Osteocyte (in vitro differentiated cells): ENCODE measurements at regions not wholly inside any gene's neighbourhood (a gene's known extent, or its start where the extent isn't known, plus 50 kb on each side); places are given as distances from the start of the nearest gene placed in this dataset.
A peak's percentile ranks its signal among the peaks of the same experiment; 100 is the strongest.

Experiments used
- DNase-seq: peaks from one replicate; pipeline ENCODE4 v3.0.0; 2021; ENCODE audit warnings: mixed read lengths; ENCODE audit not compliant: unreplicated experiment; ENCODE audit errors: extremely low spot score
- H3K27ac Mint-ChIP-seq: one replicate; pipeline ENCODE4 v1.8.0; 2021; ENCODE audit warnings: mild to moderate bottlenecking, mixed read lengths; ENCODE audit not compliant: unreplicated experiment
- H3K27me3 Mint-ChIP-seq: one replicate; pipeline ENCODE4 v1.8.0; 2021; ENCODE audit warnings: mixed read lengths; ENCODE audit not compliant: unreplicated experiment
- H3K36me3 Mint-ChIP-seq: one replicate; pipeline ENCODE4 v1.8.0; 2021; ENCODE audit warnings: mixed read lengths; ENCODE audit not compliant: unreplicated experiment
- H3K4me1 Mint-ChIP-seq: one replicate; pipeline ENCODE4 v1.8.0; 2021; ENCODE audit warnings: mixed read lengths; ENCODE audit not compliant: unreplicated experiment
- H3K4me3 Mint-ChIP-seq: one replicate; pipeline ENCODE4 v1.8.0; 2021; ENCODE audit warnings: mild to moderate bottlenecking, moderate library complexity, mixed read lengths; ENCODE audit not compliant: unreplicated experiment
- H3K9me3 Mint-ChIP-seq: one replicate; pipeline ENCODE4 v1.8.0; 2021; ENCODE audit warnings: mixed read lengths; ENCODE audit not compliant: unreplicated experiment
- CTCF ChIP-seq: fragments of 200-600 bp; sonication (generic); IDR thresholded peaks from 2 replicates; pipeline ENCODE4 v1.5.0; 2021; ENCODE audit warnings: antibody characterized with exemption, mild to moderate bottlenecking, moderate library complexity

GRCh38 chr1:39131940-39132339, 72.6 kb upstream of the MACF1 start:
- DNase-seq = no peak
- peaks cover 83% of the 10 kb centered on the region for H3K4me1 Mint-ChIP-seq
- H3K9me3 Mint-ChIP-seq = no peaks in the 10 kb centered on the region
- no peaks in the 10 kb centered on the region for H3K27me3 Mint-ChIP-seq
- H3K4me3 Mint-ChIP-seq = peak overlapping the region; percentile 14
- H3K36me3 Mint-ChIP-seq = peaks cover 6% of the 10 kb centered on the region
- no peak for TF ChIP-seq CTCF
- H3K27ac Mint-ChIP-seq = peak overlapping the region; percentile 95

GRCh38 chr1:39132505-39133339, 71.8 kb upstream of the MACF1 start:
- Mint-ChIP-seq H3K36me3 (peaks cover 3% of the 10 kb centered on the region), H3K27me3 (no peaks in the 10 kb centered on the region), H3K4me3 (peak overlapping the region; percentile 38), H3K27ac (peak overlapping the region; percentile 95), H3K4me1 (peaks cover 75% of the 10 kb centered on the region), H3K9me3 (no peaks in the 10 kb centered on the region)
- DNase-seq = no peak
- peak; percentile 47 for TF ChIP-seq CTCF

DNA sequence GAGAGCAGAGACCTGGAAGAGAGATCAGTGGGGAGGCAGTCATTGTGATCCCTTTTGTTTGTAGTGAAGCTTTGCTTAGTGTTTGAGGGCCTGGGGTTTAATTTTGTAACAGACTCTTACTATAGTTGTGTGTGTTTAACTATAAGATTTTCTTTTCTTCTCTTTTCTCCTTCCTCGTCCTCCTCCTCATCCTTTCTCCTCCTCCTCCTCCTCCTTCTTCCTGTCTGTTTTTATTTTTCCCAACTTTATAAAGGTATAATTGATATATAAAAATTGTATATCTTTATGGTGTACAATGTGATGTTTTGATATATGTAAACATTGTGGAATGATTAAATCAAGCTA, 71.2 kb upstream of the MACF1 start:
- no peaks in the 10 kb centered on the region for H3K9me3 Mint-ChIP-seq
- no peaks in the 10 kb centered on the region for H3K27me3 Mint-ChIP-seq
- H3K4me1 Mint-ChIP-seq = peaks cover 69% of the 10 kb centered on the region
- H3K27ac Mint-ChIP-seq = peak overlapping the region; percentile 95
- H3K4me3 Mint-ChIP-seq = no peak overlapping the region
- DNase-seq = no peak
- TF ChIP-seq CTCF = no peak
- H3K36me3 Mint-ChIP-seq = peaks cover 3% of the 10 kb centered on the region

DNA sequence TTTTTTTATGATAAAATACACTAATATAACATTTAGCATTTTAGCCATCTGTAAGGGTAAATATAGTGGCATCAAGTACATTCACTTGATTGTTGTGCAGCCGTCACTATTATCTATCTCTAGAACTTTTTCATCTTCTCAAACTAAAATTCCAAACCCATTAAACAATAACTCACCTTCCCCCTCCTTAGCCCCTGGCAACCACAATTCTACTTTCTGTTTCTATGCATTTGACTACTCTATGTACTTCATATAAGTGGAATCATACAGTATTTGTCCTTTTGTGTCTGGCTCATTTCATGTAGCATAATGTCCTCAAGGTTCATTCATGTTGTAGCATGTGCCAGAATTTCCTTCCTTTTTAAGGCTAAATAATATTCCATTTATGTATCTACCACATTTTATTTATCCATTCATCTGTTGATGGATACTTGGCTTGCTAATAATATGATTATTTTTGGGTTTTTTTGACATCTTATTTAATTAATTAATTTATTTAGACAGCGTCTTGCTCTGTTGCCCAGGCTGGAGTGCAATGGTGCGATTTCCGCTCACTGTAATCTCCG, 69.6 kb upstream of the MACF1 start:
- Mint-ChIP-seq H3K4me1 (peaks cover 62% of the 10 kb centered on the region), H3K27me3 (no peaks in the 10 kb centered on the region), H3K4me3 (no peak overlapping the region), H3K9me3 (no peaks in the 10 kb centered on the region), H3K27ac (peak overlapping the region; percentile 95), H3K36me3 (peaks cover 5% of the 10 kb centered on the region)
- TF ChIP-seq CTCF = no peak
- DNase-seq = no peak

DNA sequence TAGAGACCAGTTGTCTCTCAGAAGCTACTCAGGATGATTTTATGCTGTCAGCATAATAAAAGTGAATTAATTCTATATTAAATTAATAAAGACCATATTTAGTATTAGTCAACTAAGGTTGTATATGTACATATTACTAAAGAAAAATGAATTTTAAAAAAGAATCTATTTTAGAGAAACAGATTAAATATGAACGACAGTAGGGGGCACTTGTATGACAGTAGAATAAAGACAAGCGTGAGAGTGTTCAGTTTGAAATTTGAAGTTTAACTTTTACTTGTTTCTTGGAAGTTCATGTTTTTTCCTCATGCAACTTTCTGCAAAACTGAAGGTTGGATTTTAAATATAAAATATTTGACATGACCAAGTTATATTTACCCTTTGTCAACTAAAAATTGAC, 67.9 kb upstream of the MACF1 start:
- H3K9me3 Mint-ChIP-seq = no peaks in the 10 kb centered on the region

More for the DNA sequence above, 67.9 kb upstream of the MACF1 start:
- no peak for DNase-seq
- peaks cover 5% of the 10 kb centered on the region for H3K36me3 Mint-ChIP-seq
- no peaks in the 10 kb centered on the region for H3K27me3 Mint-ChIP-seq
- H3K27ac Mint-ChIP-seq = no peak overlapping the region
- H3K4me1 Mint-ChIP-seq = peaks cover 59% of the 10 kb centered on the region
- TF ChIP-seq CTCF = no peak
- no peak overlapping the region for H3K4me3 Mint-ChIP-seq
